Lower lobe of right lung (tissue), 2 donors: ENCODE measurements at regions not wholly inside any gene's neighbourhood (a gene's known extent, or its start where the extent isn't known, plus 50 kb on each side); places are given as distances from the start of the nearest gene placed in this dataset.

Experiments
- ATAC-seq, 2 donors: fragments of 200-7000 bp; cut with Tn5 transposase; one replicate each; pipeline ENCODE4 v1.9.1; 2020 to 2022; ENCODE audit warnings: mild to moderate bottlenecking in 2 of 2, moderate library complexity in 2 of 2
- DNase-seq: peaks from one replicate; pipeline ENCODE4 v3.0.0-alpha.2; 2020
- H3K27ac ChIP-seq: fragments of 200-600 bp; one replicate; pipeline ENCODE4 v1.8.0; 2022
- H3K27me3 ChIP-seq: fragments of 200-600 bp; one replicate; pipeline ENCODE4 v1.8.0; 2022; ENCODE audit warnings: low read depth
- H3K36me3 ChIP-seq: fragments of 200-600 bp; one replicate; pipeline ENCODE4 v1.8.0; 2022; ENCODE audit warnings: mild to moderate bottlenecking
- H3K4me1 ChIP-seq: fragments of 200-600 bp; one replicate; pipeline ENCODE4 v1.8.0; 2022
- H3K4me3 ChIP-seq: fragments of 200-600 bp; one replicate; pipeline ENCODE4 v1.8.0; 2022; ENCODE audit warnings: mild to moderate bottlenecking
- H3K9me3 ChIP-seq: fragments of 200-600 bp; one replicate; pipeline ENCODE4 v1.8.0; 2022
- CTCF ChIP-seq: fragments of 200-600 bp; IDR thresholded peaks from one replicate; pipeline ENCODE4 v1.8.0; 2022; ENCODE audit warnings: antibody characterized with exemption, mild to moderate bottlenecking
- intact Hi-C: fragments of 100-400 bp; cut with DNase I; formaldehyde crosslinking; loops from one replicate; pipeline ENCODE4 v1.11.0; 2022
- donor health status: DM: no; HTN: yes; CAD: no; lungs with severe emphysema.

DNA sequence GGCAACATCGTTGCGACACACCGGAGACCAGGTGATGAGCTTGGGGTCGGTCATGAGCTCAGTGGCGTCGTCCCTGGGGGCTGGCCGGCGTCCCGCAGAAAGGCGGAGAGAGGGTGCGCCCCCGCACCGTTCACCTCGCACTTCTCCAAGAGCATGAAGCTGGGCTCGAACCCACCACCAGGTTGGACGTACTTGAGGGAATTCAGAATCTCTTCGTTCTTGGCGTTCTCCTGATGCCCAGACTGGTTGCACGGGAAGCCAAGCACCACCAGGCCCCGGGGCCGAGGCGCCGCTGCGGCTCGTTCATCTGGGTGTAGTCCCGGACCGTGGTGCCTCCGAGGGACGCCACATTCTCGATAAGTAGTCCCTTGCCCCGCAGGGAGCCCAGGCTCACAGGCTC, 176.6 kb upstream of the ADAMTS5 start:
- no peaks in the 10 kb centered on the region for H3K4me1 ChIP-seq
- H3K27ac ChIP-seq: no peak overlapping the region
- no peak overlapping the region for H3K4me3 ChIP-seq
- no peaks in the 10 kb centered on the region for H3K9me3 ChIP-seq
- no peaks in the 10 kb centered on the region for H3K27me3 ChIP-seq
- H3K36me3 ChIP-seq: no peaks in the 10 kb centered on the region
- DNase-seq (no peak), ATAC-seq (no peak)
- no peak for TF ChIP-seq CTCF
- intact Hi-C loops: no loop called here

DNA sequence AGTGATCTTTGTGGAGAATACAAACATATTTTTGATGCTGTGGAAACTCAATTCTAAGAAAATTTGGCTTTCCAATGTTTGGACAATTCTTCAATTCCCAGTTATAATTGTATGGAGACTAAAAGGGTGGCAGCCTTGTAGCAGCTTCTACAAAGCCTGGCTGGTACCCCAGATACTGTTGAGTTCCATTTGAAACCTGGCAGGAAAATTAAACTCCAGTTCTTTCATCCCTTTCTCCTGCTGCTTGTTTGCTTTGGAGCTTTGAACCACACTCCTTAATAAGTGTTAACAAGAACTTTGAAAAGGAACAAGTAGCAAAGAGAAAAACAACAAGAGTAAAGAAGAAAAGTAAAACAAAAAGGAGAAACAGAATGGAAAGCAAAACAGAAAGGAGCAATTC, 172.6 kb upstream of the ADAMTS5 start:
- ATAC-seq: no peak
- no peak for DNase-seq
- Histone ChIP-seq H3K27ac (no peak overlapping the region), H3K36me3 (no peaks in the 10 kb centered on the region), H3K4me3 (no peak overlapping the region), H3K9me3 (no peaks in the 10 kb centered on the region), H3K27me3 (no peaks in the 10 kb centered on the region), H3K4me1 (no peaks in the 10 kb centered on the region)
- no peak for TF ChIP-seq CTCF
- intact Hi-C loops: no loop called here

- DNase-seq: no peak
- Histone ChIP-seq H3K9me3 (no peaks in the 10 kb centered on the region), H3K27me3 (no peaks in the 10 kb centered on the region), H3K36me3 (no peaks in the 10 kb centered on the region), H3K27ac (no peak overlapping the region), H3K4me1 (no peaks in the 10 kb centered on the region), H3K4me3 (no peak overlapping the region)
- TF ChIP-seq CTCF: no peak
- intact Hi-C loops: no loop called here
- ATAC-seq: no peak
Measured at GRCh38 chr21:27134516-27134915, 167.6 kb upstream of the ADAMTS5 start.

DNA sequence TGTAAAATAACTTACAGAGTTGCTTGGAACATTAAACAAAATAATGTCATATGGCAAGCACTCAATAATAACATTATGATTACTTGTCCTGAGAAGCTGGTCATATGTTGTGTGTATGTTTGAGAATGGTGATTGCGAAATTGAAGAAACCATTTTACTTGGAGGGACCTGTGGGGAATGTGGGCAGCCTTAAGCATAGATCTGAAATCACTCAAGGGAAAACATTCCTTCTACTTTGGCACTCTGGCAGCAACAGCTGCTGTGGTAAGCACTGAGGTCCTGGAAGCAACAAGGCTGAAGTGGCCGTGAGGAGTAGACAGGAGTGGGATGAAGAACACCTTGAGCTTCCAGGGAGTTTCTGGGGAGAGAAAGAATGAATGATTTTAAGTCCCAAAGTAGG, 165.4 kb upstream of the ADAMTS5 start:
- H3K27me3 ChIP-seq: no peaks in the 10 kb centered on the region
- H3K4me3 ChIP-seq: no peak overlapping the region
- H3K27ac ChIP-seq: no peak overlapping the region
- H3K36me3 ChIP-seq: no peaks in the 10 kb centered on the region
- DNase-seq (no peak), ATAC-seq (no peak)
- no peak for TF ChIP-seq CTCF
- no peaks in the 10 kb centered on the region for H3K9me3 ChIP-seq
- no peaks in the 10 kb centered on the region for H3K4me1 ChIP-seq
- intact Hi-C loops: no loop called here

GRCh38 chr21:27130154-27130553, 163.3 kb upstream of the ADAMTS5 start:
- DNase-seq: no peak
- no peak overlapping the region for H3K27ac ChIP-seq
- ATAC-seq: no peak
- H3K4me3 ChIP-seq: no peak overlapping the region
- intact Hi-C loops: no loop called here
- H3K36me3 ChIP-seq: no peaks in the 10 kb centered on the region
- H3K27me3 ChIP-seq: no peaks in the 10 kb centered on the region
- no peaks in the 10 kb centered on the region for H3K9me3 ChIP-seq
- TF ChIP-seq CTCF: no peak
- H3K4me1 ChIP-seq: no peaks in the 10 kb centered on the region

DNA sequence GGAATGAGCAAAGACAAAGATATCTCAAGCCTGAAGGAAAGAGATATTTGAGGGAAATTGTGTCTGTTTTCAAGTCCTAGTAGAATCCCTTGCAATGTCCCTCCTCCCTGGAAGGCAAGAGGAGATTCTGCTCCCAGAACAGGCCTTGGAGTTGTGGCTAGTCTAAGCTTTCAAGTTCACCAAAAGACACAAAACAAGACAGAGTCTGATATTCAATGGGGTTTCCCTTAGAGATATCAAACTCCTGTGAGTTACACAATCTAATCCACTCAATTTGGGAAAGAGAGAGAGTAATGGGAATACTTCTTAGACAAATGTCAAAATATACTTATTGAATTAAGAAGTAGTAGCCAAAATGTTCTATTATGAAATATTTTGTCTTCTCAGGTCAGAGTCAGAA, 162.8 kb upstream of the ADAMTS5 start:
- DNase-seq (no peak), ATAC-seq (no peak)
- Histone ChIP-seq H3K27ac (no peak overlapping the region), H3K4me3 (no peak overlapping the region), H3K9me3 (no peaks in the 10 kb centered on the region), H3K36me3 (no peaks in the 10 kb centered on the region), H3K4me1 (no peaks in the 10 kb centered on the region), H3K27me3 (no peaks in the 10 kb centered on the region)
- intact Hi-C loops: no loop called here
- no peak for TF ChIP-seq CTCF
